HCT116 (cell line): ENCODE measurements at regions not wholly inside any gene's neighbourhood (a gene's known extent, or its start where the extent isn't known, plus 50 kb on each side); places are given as distances from the start of the nearest gene placed in this dataset.

Source experiments
- ATAC-seq: fragments of 200-7000 bp; cut with Tn5 transposase; 2 replicates; pipeline ENCODE4 v1.9.1; 2020; ENCODE audit warnings: mild to moderate bottlenecking, moderate library complexity
- BruUV-seq: library from RNA; stranded (reverse); fragments of 400-500 nt; replicated peaks from 2 replicates; lab custom pipeline; 2021; lab: Mats Ljungman, UMichigan
- CTCF ChIA-PET: fragments of 300-600 bp; sonication (Branson Sonifier 250); formaldehyde crosslinking; loops from one replicate; lab custom pipeline; 2021; ENCODE audit warnings: antibody characterized with exemption; lab: Charles Lee
- POLR2A ChIA-PET: fragments of 300-600, 350-600 bp; sonication (Branson Sonifier 250); formaldehyde crosslinking; loops from one replicate; lab custom pipeline; 2021; ENCODE audit warnings: antibody characterized with exemption; lab: Charles Lee
- RAD21 ChIA-PET, 2 experiments: fragments of 300-600 bp; sonication (Branson Sonifier 250); formaldehyde crosslinking; loops; one replicate each; lab custom pipeline; 2023; ENCODE audit warnings: low total read pairs in 2 of 2; ENCODE audit not compliant: uncharacterized antibody in 2 of 2, unreplicated experiment in 2 of 2, low non-redundant PET in 1 of 2; lab: Charles Lee
- DNase-seq: peaks from one replicate; pipeline ENCODE4 v3.0.0-alpha.2; 2010; ENCODE audit warnings: low read depth, low spot score
- H2AFZ ChIP-seq: fragments of 200-600 bp; shearing (Covaris generic), sonication (generic); 2 replicates; pipeline ENCODE4 v1.6.1; 2017; ENCODE audit warnings: low read depth, mixed run types, mixed read lengths, antibody characterized with exemption, low read length; ENCODE audit not compliant: poor library complexity, severe bottlenecking
- H3K27ac ChIP-seq: 2 replicates; pipeline ENCODE4 v1.5.1; 2012; ENCODE audit warnings: low read depth, low read length
- H3K27me3 ChIP-seq: fragments of 200-600 bp; sonication (generic); 2 replicates; pipeline ENCODE4 v1.6.1; 2016; ENCODE audit warnings: mixed run types, low read length, mixed read lengths; ENCODE audit not compliant: insufficient read depth
- H3K36me3 ChIP-seq, 2 experiments: fragments of 200-500 bp in 1 of 2; fragments of 200-600 bp in 1 of 2; sonication (Bioruptor generic) in 1 of 2; sonication (generic) in 1 of 2; 2 replicates each; pipeline versions ENCODE4 v1.5.1 to v1.6.1; 2014 to 2016; ENCODE audit warnings: low read length in 2 of 2, inconsistent platforms in 1 of 2, mixed read lengths in 1 of 2, mixed run types in 1 of 2; ENCODE audit not compliant: insufficient read depth in 2 of 2, control insufficient read depth in 1 of 2
- H3K4me1 ChIP-seq, 2 experiments: fragments of 200-600 bp in 1 of 2; sonication (generic) in 1 of 2; 2 replicates each; pipeline versions ENCODE4 v1.5.1 to v1.6.1; 2012 to 2017; ENCODE audit warnings: low read length in 2 of 2, inconsistent platforms in 1 of 2, mild to moderate bottlenecking in 1 of 2, mixed read lengths in 1 of 2, mixed run types in 1 of 2, moderate library complexity in 1 of 2; ENCODE audit not compliant: insufficient read depth in 2 of 2, control insufficient read depth in 1 of 2
- H3K4me2 ChIP-seq: fragments of 200-600 bp; sonication (generic); 2 replicates; pipeline ENCODE4 v1.6.1; 2017; ENCODE audit warnings: mixed run types, low read length, mixed read lengths
- H3K4me3 ChIP-seq, 2 experiments: fragments of 200-600 bp in 1 of 2; sonication (generic) in 1 of 2; replicated peaks in 1 of 2; 2 replicates each; pipeline ENCODE4 v1.5.1; 2011 to 2016; ENCODE audit warnings: low read length in 2 of 2, control low read depth in 1 of 2, low read depth in 1 of 2, mild to moderate bottlenecking in 1 of 2, mixed read lengths in 1 of 2, mixed run types in 1 of 2
- H3K79me2 ChIP-seq: fragments of 200-600 bp; sonication (generic); 2 replicates; pipeline ENCODE4 v1.6.1; 2017; ENCODE audit warnings: mild to moderate bottlenecking, mixed run types, low read length, moderate library complexity, mixed read lengths; ENCODE audit not compliant: insufficient read depth
- H3K9ac ChIP-seq: fragments of 200-600 bp; sonication (generic); 2 replicates; pipeline ENCODE4 v1.6.1; 2016; ENCODE audit warnings: low read length, mixed read lengths
- H3K9me2 ChIP-seq: fragments of 200-600 bp; sonication (generic), shearing (Covaris generic); 2 replicates; pipeline ENCODE4 v1.6.1; 2017; ENCODE audit warnings: mixed run types, mild to moderate bottlenecking, moderate library complexity; ENCODE audit not compliant: insufficient read depth
- H3K9me3 ChIP-seq, 2 experiments: fragments of 200-500 bp in 1 of 2; fragments of 200-600 bp in 1 of 2; sonication (Bioruptor generic) in 1 of 2; sonication (generic) in 1 of 2; 2 replicates each; pipeline ENCODE4 v1.6.1; 2014 to 2017; ENCODE audit warnings: low read length in 2 of 2, mixed read lengths in 2 of 2, inconsistent platforms in 1 of 2, low read depth in 1 of 2, mild to moderate bottlenecking in 1 of 2, mixed run types in 1 of 2, moderate library complexity in 1 of 2; ENCODE audit not compliant: control insufficient read depth in 1 of 2, insufficient read depth in 1 of 2
- H4K20me1 ChIP-seq: fragments of 200-600 bp; sonication (generic), shearing (Covaris generic); 2 replicates; pipeline ENCODE4 v1.6.1; 2017; ENCODE audit warnings: mixed run types, mild to moderate bottlenecking, moderate library complexity; ENCODE audit not compliant: insufficient read depth
- ELF1 ChIP-seq: IDR thresholded peaks from 2 replicates; pipeline ENCODE4 v1.6.1; 2012; ENCODE audit warnings: low read depth, borderline replicate concordance
- EZH2 ChIP-seq: fragments of 200-600 bp; sonication (generic); IDR thresholded peaks from 2 replicates; pipeline ENCODE4 v1.6.1; 2017; ENCODE audit warnings: antibody characterized with exemption, mixed run types
- JUND ChIP-seq: IDR thresholded peaks from 2 replicates; pipeline ENCODE4 v1.6.1; 2012
- POLR2A ChIP-seq: IDR thresholded peaks from 2 replicates; pipeline ENCODE4 v1.7.0; 2011; ENCODE audit warnings: borderline replicate concordance; ENCODE audit not compliant: insufficient read depth, insufficient read length; ENCODE audit errors: extremely low read depth
- SP1 ChIP-seq: IDR thresholded peaks from 2 replicates; pipeline ENCODE4 v1.6.1; 2012; ENCODE audit warnings: low read depth
- SRF ChIP-seq: IDR thresholded peaks from 2 replicates; pipeline ENCODE4 v1.6.1; 2012; ENCODE audit warnings: low read depth
- TCF7L2 ChIP-seq: IDR thresholded peaks from 2 replicates; pipeline ENCODE4 v1.7.0; 2011; ENCODE audit warnings: borderline replicate concordance, inconsistent platforms; ENCODE audit not compliant: insufficient read depth, insufficient read length; ENCODE audit errors: extremely low read depth
- YY1 ChIP-seq: IDR thresholded peaks from 2 replicates; pipeline ENCODE4 v1.6.1; 2011; ENCODE audit warnings: low read length, low read depth, moderate library complexity, mild to moderate bottlenecking; ENCODE audit not compliant: insufficient replicate concordance; ENCODE audit errors: extremely low read depth
- ZBTB33 ChIP-seq: IDR thresholded peaks from 2 replicates; pipeline ENCODE4 v1.6.1; 2011; ENCODE audit warnings: mild to moderate bottlenecking, low read length, moderate library complexity; ENCODE audit not compliant: insufficient replicate concordance; ENCODE audit errors: extremely low read depth
- ZFX ChIP-seq: fragments of 450-650 bp; IDR thresholded peaks from 2 replicates; pipeline ENCODE4 v1.6.1; 2017
- intact Hi-C: fragments of 100-400 bp; cut with micrococcal nuclease; formaldehyde crosslinking; loops from 2 replicates; pipeline ENCODE4 v1.10.0; 2022

GRCh38 chr15:44879066-44879465 lies 77.4 kb upstream of the TERB2 start:
- BruUV-seq = no TSS peak
- no peaks in the 10 kb centered on the region for H3K79me2 ChIP-seq
- H3K27me3 ChIP-seq = no peaks in the 10 kb centered on the region
- no peak overlapping the region for H3K27ac ChIP-seq
- H3K36me3 ChIP-seq = no peaks in the 10 kb centered on the region
- H2AFZ ChIP-seq = no peak overlapping the region
- H4K20me1 ChIP-seq = no peaks in the 10 kb centered on the region
- H3K9ac ChIP-seq = no peak overlapping the region
- no peaks in the 10 kb centered on the region for H3K4me1 ChIP-seq
- H3K4me3 ChIP-seq = no peak overlapping the region
- intact Hi-C loops = no loop called here
- no peaks in the 10 kb centered on the region for H3K9me3 ChIP-seq
- no peak overlapping the region for H3K4me2 ChIP-seq
- DNase-seq (no peak), ATAC-seq (no peak)
- no peak for TF ChIP-seq YY1
- TF ChIP-seq ELF1 = no peak
- TF ChIP-seq ZBTB33 = no peak
- no peak for TF ChIP-seq TCF7L2
- TF ChIP-seq SRF = no peak
- no peak for TF ChIP-seq SP1
- no peak for TF ChIP-seq POLR2A
- no peak for TF ChIP-seq EZH2
- TF ChIP-seq JUND = no peak
- no peak for TF ChIP-seq ZFX
- TF ChIP-seq, all 23 proteins: peak for 0
- no peaks in the 10 kb centered on the region for H3K9me2 ChIP-seq
- ChIA-PET RAD21 (interaction anchor here in 1 of 2 experiments (0.6 kb wide), 1 partner anchor 248 kb away, joined by 8 read pairs; no protein-coding TSS in a partner anchor), POLR2A (no interaction called here), CTCF (no interaction called here)
